ENCODE measurements at regions not wholly inside any gene's neighbourhood (a gene's known extent, or its start where the extent isn't known, plus 50 kb on each side); places are given as distances from the start of the nearest gene placed in this dataset.

GRCh38 chr5:91938441-91938840 is 555.3 kb upstream of the ARRDC3 start:
- TF ChIP-seq CTCF (IDR thresholded peaks at IDR 0.05; ENCODE audit: extremely low read depth in 1 of 2, insufficient read depth in 1 of 2, low read depth in 1 of 2, low read length in 2 of 2) (no peak), POLR2A (IDR thresholded peaks at IDR 0.05; ENCODE audit: low read depth, low read length) (no peak), FOS (IDR thresholded peaks at IDR 0.05; ENCODE audit: borderline replicate concordance, insufficient read depth, low read length) (no peak), EZH2 (IDR thresholded peaks at IDR 0.05; ENCODE audit: borderline replicate concordance, low read depth, low read length, severe bottlenecking) (no peak), MAX (IDR thresholded peaks at IDR 0.05; ENCODE audit: insufficient read depth, insufficient read length) (no peak), JUN (IDR thresholded peaks at IDR 0.05; ENCODE audit: borderline replicate concordance, insufficient read depth, insufficient read length, low read depth) (no peak), POLR2AphosphoS5 (IDR thresholded peaks at IDR 0.05; ENCODE audit: insufficient read depth, low read depth, low read length) (no peak)

Data from endothelial cell of umbilical vein (primary cell).